Effector CD4-positive, alpha-beta T cell (primary cell): ENCODE measurements at regions not wholly inside any gene's neighbourhood (a gene's known extent, or its start where the extent isn't known, plus 50 kb on each side); places are given as distances from the start of the nearest gene placed in this dataset.
"Not testable (repeated sequence)": the region's sequence is repeated elsewhere in the genome, so short reads cannot be mapped to it uniquely, and the experiment has no call there.

ENCODE experiments used
- DNase-seq: peaks from one replicate; pipeline ENCODE4 v3.0.0-alpha.2; 2020

- no peak for DNase-seq
These were observed 106.9 kb upstream of the ATL2 start for GRCh38 chr2:38483776-38484501.

- not testable (repeated sequence) for DNase-seq
These were observed 105.6 kb upstream of the ATL2 start for GRCh38 chr2:38482710-38483109.

- DNase-seq, result no peak
These were observed 103.5 kb upstream of the ATL2 start for GRCh38 chr2:38480617-38481016.

- DNase-seq, result no peak
These were observed 99.9 kb upstream of the ATL2 start for GRCh38 chr2:38477006-38477405.

- no peak for DNase-seq
These were observed 98.5 kb upstream of the ATL2 start for GRCh38 chr2:38475567-38475881.

- no peak for DNase-seq
These were observed 97.9 kb upstream of the ATL2 start for GRCh38 chr2:38474715-38475566.

- no peak for DNase-seq
These were observed 97.0 kb upstream of the ATL2 start for GRCh38 chr2:38474021-38474456.

- DNase-seq, result no peak
These were observed 96.4 kb upstream of the ATL2 start for GRCh38 chr2:38473333-38474005.

GRCh38 chr2:38470115-38470514, 93.0 kb upstream of the ATL2 start:
- DNase-seq, result no peak

GRCh38 chr2:38467768-38468455, 90.8 kb upstream of the ATL2 start:
- no peak for DNase-seq

GRCh38 chr2:38466876-38467767, 90.0 kb upstream of the ATL2 start:
- no peak for DNase-seq

- DNase-seq, result no peak
These were observed 89.3 kb upstream of the ATL2 start for GRCh38 chr2:38466409-38466808.

- DNase-seq, result no peak
These were observed 88.7 kb upstream of the ATL2 start for GRCh38 chr2:38465789-38466127.

GRCh38 chr2:38464971-38465788, 88.1 kb upstream of the ATL2 start:
- DNase-seq, result no peak

- no peak for DNase-seq
These were observed 86.7 kb upstream of the ATL2 start for GRCh38 chr2:38463752-38464151.

- DNase-seq, result no peak
These were observed 85.1 kb upstream of the ATL2 start for GRCh38 chr2:38462121-38462661.

- DNase-seq, result no peak
These were observed 84.4 kb upstream of the ATL2 start for GRCh38 chr2:38461470-38461869.

- DNase-seq, result no peak
These were observed 83.2 kb upstream of the ATL2 start for GRCh38 chr2:38460313-38460712.

GRCh38 chr2:38454081-38454480, 77.0 kb upstream of the ATL2 start:
- DNase-seq, result no peak

GRCh38 chr2:38451778-38452177, 74.7 kb upstream of the ATL2 start:
- DNase-seq, result not testable (repeated sequence)

- no peak for DNase-seq
These were observed 73.4 kb upstream of the ATL2 start for GRCh38 chr2:38450509-38450908.
